Keratinocyte (primary cell): ENCODE measurements at regions not wholly inside any gene's neighbourhood (a gene's known extent, or its start where the extent isn't known, plus 50 kb on each side); places are given as distances from the start of the nearest gene placed in this dataset.

Experiments
- DNase-seq: peaks from one replicate; pipeline ENCODE4 v3.0.0-alpha.2; 2011; ENCODE audit warnings: low read depth, missing footprints, low spot score
- FAIRE-seq: peaks from 2 replicates; lab custom pipeline; 2011; peaks lifted over from hg19 to GRCh38; lab: Jason Lieb, UNC
- H2AFZ ChIP-seq: 2 replicates; pipeline ENCODE4 v1.6.0; 2012; ENCODE audit warnings: low read length, control low read depth, inconsistent platforms; ENCODE audit not compliant: control insufficient read depth
- H3K27ac ChIP-seq: 2 replicates; pipeline ENCODE4 v1.5.1; 2011; ENCODE audit warnings: low read length; ENCODE audit not compliant: control insufficient read depth, insufficient read depth
- H3K27me3 ChIP-seq: 3 replicates; pipeline ENCODE4 v1.6.0; 2011; ENCODE audit warnings: low read length; ENCODE audit not compliant: control insufficient read depth, insufficient read depth; ENCODE audit errors: extremely low read depth
- H3K36me3 ChIP-seq, 2 experiments: 2 replicates in 1 of 2; 3 replicates in 1 of 2; pipeline ENCODE4 v1.5.1; 2011; ENCODE audit warnings: low read length in 2 of 2, mild to moderate bottlenecking in 1 of 2; ENCODE audit not compliant: control insufficient read depth in 2 of 2, insufficient read depth in 2 of 2; ENCODE audit errors: extremely low read depth in 1 of 2
- H3K4me1 ChIP-seq: 3 replicates; pipeline ENCODE4 v1.5.1; 2011; ENCODE audit warnings: low read length; ENCODE audit not compliant: control insufficient read depth, insufficient read depth; ENCODE audit errors: extremely low read depth
- H3K4me2 ChIP-seq: 3 replicates; pipeline ENCODE4 v1.6.0; 2011; ENCODE audit warnings: low read depth, low read length; ENCODE audit not compliant: control insufficient read depth, insufficient read depth; ENCODE audit errors: extremely low read depth
- H3K4me3 ChIP-seq, 3 experiments: fragments of 200-600 bp in 1 of 3; sonication (generic) in 1 of 3; 2 replicates in 2 of 3; 3 replicates in 1 of 3; pipeline ENCODE4 v1.5.1; 2011 to 2016; ENCODE audit warnings: low read length in 3 of 3, mild to moderate bottlenecking in 3 of 3, control low read depth in 2 of 3, inconsistent platforms in 1 of 3, low read depth in 1 of 3, mixed read lengths in 1 of 3, mixed run types in 1 of 3, moderate library complexity in 1 of 3; ENCODE audit not compliant: control insufficient read depth in 2 of 3, insufficient read depth in 2 of 3; ENCODE audit errors: extremely low read depth in 1 of 3
- H3K79me2 ChIP-seq: 2 replicates; pipeline ENCODE4 v1.6.0; 2012; ENCODE audit warnings: low read length; ENCODE audit not compliant: control insufficient read depth, insufficient read depth
- H3K9ac ChIP-seq: 3 replicates; pipeline ENCODE4 v1.6.0; 2011; ENCODE audit warnings: low read length; ENCODE audit not compliant: control insufficient read depth, insufficient read depth; ENCODE audit errors: extremely low read depth
- H3K9me1 ChIP-seq: 3 replicates; pipeline ENCODE4 v1.6.0; 2011; ENCODE audit warnings: low read length; ENCODE audit not compliant: control insufficient read depth, insufficient read depth; ENCODE audit errors: extremely low read depth
- H3K9me3 ChIP-seq: 2 replicates; pipeline ENCODE4 v1.5.1; 2012; ENCODE audit warnings: low read depth, low read length; ENCODE audit not compliant: control insufficient read depth
- H4K20me1 ChIP-seq: 3 replicates; pipeline ENCODE4 v1.6.0; 2011; ENCODE audit warnings: low read length; ENCODE audit not compliant: control insufficient read depth, insufficient read depth; ENCODE audit errors: extremely low read depth
- EZH2 ChIP-seq: IDR thresholded peaks from one replicate; pipeline ENCODE4 v1.6.1; 2012; ENCODE audit warnings: inconsistent platforms, mild to moderate bottlenecking, low read length, moderate library complexity
- dilution Hi-C: fragments of 300-500 bp; cut with MboI; formaldehyde crosslinking; loops from one replicate; pipeline ENCODE4 v1.7.0; 2020; ENCODE audit warnings: low sequenced_read_pairs; ENCODE audit not compliant: extremely low pct_ligation_motif_present
- TF ChIP-seq, protein P1 (sequence below), 3 experiments: IDR thresholded peaks in 1 of 3; conservative IDR thresholded peaks in 1 of 3; optimal IDR thresholded peaks in 1 of 3; 2 replicates in 2 of 3; 3 replicates in 1 of 3; pipeline versions ENCODE3 to v1.5.1; 2011; ENCODE audit warnings: low read length in 3 of 3, mild to moderate bottlenecking in 3 of 3, moderate library complexity in 2 of 3, control low read depth in 1 of 3, inconsistent platforms in 1 of 3; ENCODE audit not compliant: insufficient read depth in 2 of 3; ENCODE audit errors: extremely low read depth in 1 of 3

DNA sequence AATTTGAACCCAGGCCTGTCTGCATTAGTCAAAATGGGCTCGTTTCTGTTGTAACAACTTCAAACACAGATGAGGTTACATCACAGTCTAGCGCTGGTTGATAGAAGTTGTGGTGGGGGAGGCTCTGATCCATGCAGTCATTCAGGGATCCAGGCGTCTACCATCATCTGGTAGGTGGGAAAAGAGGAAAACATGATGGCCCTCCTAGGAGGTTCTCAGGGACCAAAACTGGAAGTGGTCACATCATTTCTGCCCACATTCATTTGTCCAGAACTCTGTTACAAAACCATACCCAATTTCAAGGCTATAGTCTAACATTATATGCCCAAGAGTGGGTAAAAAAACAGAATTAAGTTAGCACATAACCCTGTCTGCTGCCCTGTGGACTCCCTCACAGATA lies 135.1 kb downstream of the PHETA1 start:
- H3K36me3 ChIP-seq, result no peaks in the 10 kb centered on the region
- dilution Hi-C loops, result no loop called here
- no peak overlapping the region for H3K4me2 ChIP-seq
- no peak for TF ChIP-seq EZH2
- no peaks in the 10 kb centered on the region for H3K9me1 ChIP-seq
- H3K27ac ChIP-seq, result no peak overlapping the region
- no peaks in the 10 kb centered on the region for H4K20me1 ChIP-seq
- no peaks in the 10 kb centered on the region for H3K9me3 ChIP-seq
- H3K4me1 ChIP-seq, result no peaks in the 10 kb centered on the region
- H3K4me3 ChIP-seq, result no peak overlapping the region
- H3K9ac ChIP-seq, result no peak overlapping the region
- H3K27me3 ChIP-seq, result peaks cover 9% of the 10 kb centered on the region
- FAIRE-seq (no peak), DNase-seq (no peak)
- no peak overlapping the region for H2AFZ ChIP-seq
- no peaks in the 10 kb centered on the region for H3K79me2 ChIP-seq

DNA sequence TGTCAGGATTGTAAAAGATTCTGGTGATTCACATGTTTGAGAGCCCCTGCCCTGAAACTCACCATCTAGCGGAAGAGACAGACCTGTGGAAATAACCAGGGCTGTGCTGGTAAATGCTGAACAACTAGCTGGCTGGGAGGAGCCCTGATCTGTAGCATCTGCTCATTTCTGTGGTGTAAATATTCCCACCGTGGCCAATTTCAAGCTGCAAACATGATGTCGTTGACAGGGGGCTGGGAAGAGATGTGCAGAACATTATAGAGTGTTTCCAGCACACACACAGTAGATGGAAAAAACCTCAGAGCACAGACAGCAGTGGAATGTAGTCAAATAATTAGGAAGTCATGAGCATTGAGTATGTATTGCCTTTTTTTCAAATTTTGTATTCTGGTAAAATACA lies 138.2 kb downstream of the PHETA1 start:
- Histone ChIP-seq H3K4me2 (no peak overlapping the region), H3K4me3 (no peak overlapping the region)
- dilution Hi-C loops, result no loop called here

More for the DNA sequence above, 138.2 kb downstream of the PHETA1 start:
- TF ChIP-seq, protein P1, sequence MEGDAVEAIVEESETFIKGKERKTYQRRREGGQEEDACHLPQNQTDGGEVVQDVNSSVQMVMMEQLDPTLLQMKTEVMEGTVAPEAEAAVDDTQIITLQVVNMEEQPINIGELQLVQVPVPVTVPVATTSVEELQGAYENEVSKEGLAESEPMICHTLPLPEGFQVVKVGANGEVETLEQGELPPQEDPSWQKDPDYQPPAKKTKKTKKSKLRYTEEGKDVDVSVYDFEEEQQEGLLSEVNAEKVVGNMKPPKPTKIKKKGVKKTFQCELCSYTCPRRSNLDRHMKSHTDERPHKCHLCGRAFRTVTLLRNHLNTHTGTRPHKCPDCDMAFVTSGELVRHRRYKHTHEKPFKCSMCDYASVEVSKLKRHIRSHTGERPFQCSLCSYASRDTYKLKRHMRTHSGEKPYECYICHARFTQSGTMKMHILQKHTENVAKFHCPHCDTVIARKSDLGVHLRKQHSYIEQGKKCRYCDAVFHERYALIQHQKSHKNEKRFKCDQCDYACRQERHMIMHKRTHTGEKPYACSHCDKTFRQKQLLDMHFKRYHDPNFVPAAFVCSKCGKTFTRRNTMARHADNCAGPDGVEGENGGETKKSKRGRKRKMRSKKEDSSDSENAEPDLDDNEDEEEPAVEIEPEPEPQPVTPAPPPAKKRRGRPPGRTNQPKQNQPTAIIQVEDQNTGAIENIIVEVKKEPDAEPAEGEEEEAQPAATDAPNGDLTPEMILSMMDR (optimal IDR thresholded peaks at IDR 0.05 in 1 of 3, IDR thresholded peaks at IDR 0.05 in 1 of 3, conservative IDR thresholded peaks at IDR 0.05 in 1 of 3; ENCODE audit: extremely low read depth in 1 of 3, insufficient read depth in 2 of 3, low read length in 3 of 3), result no peak
- TF ChIP-seq EZH2, result no peak
- H3K36me3 ChIP-seq, result no peaks in the 10 kb centered on the region
- DNase-seq (no peak), FAIRE-seq (no peak)
- H2AFZ ChIP-seq, result no peak overlapping the region
- no peaks in the 10 kb centered on the region for H3K79me2 ChIP-seq
- H3K9me1 ChIP-seq, result no peaks in the 10 kb centered on the region
- no peaks in the 10 kb centered on the region for H3K4me1 ChIP-seq
- H3K9ac ChIP-seq, result no peak overlapping the region
- H3K9me3 ChIP-seq, result no peaks in the 10 kb centered on the region
- H3K27me3 ChIP-seq, result peaks cover 4% of the 10 kb centered on the region
- H3K27ac ChIP-seq, result no peak overlapping the region
- no peaks in the 10 kb centered on the region for H4K20me1 ChIP-seq
